B cell (primary cell): ENCODE measurements at regions not wholly inside any gene's neighbourhood (a gene's known extent, or its start where the extent isn't known, plus 50 kb on each side); places are given as distances from the start of the nearest gene placed in this dataset.

Source experiments
- ATAC-seq: fragments of 200-7000 bp; cut with Tn5 transposase; one replicate; pipeline ENCODE4 v1.10.0; 2021; ENCODE audit warnings: low read depth, mild to moderate bottlenecking, moderate number of reproducible peaks, moderate library complexity
- CTCF ChIA-PET: fragments of 350-600 bp; sonication (Branson Sonifier 250); formaldehyde crosslinking; loops from one replicate; lab custom pipeline; 2021; ENCODE audit warnings: antibody characterized with exemption, inconsistent platforms; lab: Charles Lee
- POLR2A ChIA-PET: fragments of 350-600 bp; sonication (Branson Sonifier 250); formaldehyde crosslinking; loops from one replicate; lab custom pipeline; 2021; ENCODE audit warnings: antibody characterized with exemption; lab: Charles Lee
- DNase-seq: peaks from one replicate; pipeline ENCODE4 v3.0.0; 2013
- H2AFZ ChIP-seq: 2 replicates; pipeline ENCODE4 v1.6.1; 2012; ENCODE audit warnings: mild to moderate bottlenecking, low read depth, low read length; ENCODE audit not compliant: insufficient read depth, poor library complexity, severe bottlenecking
- H3K27ac ChIP-seq, 2 donors: 1 replicate in 1 of 2; 2 replicates in 1 of 2; pipeline ENCODE4 v1.5.1; 2012 to 2013; ENCODE audit warnings: low read length in 2 of 2, mild to moderate bottlenecking in 2 of 2, moderate library complexity in 1 of 2
- H3K27me3 ChIP-seq, 4 experiments: fragments of 200-600 bp in 1 of 4; sonication (generic) in 1 of 4; replicated peaks in 1 of 4; 1 replicate in 2 of 4; 2 replicates in 2 of 4; pipeline versions ENCODE4 v1.6.1 to v1.7.0; 2013 to 2016; ENCODE audit warnings: low read length in 3 of 4, mild to moderate bottlenecking in 2 of 4, mixed read lengths in 1 of 4, moderate library complexity in 1 of 4; ENCODE audit not compliant: insufficient read depth in 4 of 4, control insufficient read depth in 3 of 4; ENCODE audit errors: control extremely low read depth in 1 of 4
- H3K36me3 ChIP-seq, 2 experiments: replicated peaks in 1 of 2; 1 replicate in 1 of 2; 2 replicates in 1 of 2; pipeline versions ENCODE4 v1.6.1 to v1.7.1; 2013; ENCODE audit warnings: low read length in 1 of 2; ENCODE audit not compliant: insufficient read depth in 2 of 2, control insufficient read depth in 1 of 2; ENCODE audit errors: control extremely low read depth in 1 of 2, extremely low read depth in 1 of 2
- H3K4me1 ChIP-seq, 2 donors: fragments of 200-600 bp in 1 of 2; sonication (generic) in 1 of 2; 1 replicate in 1 of 2; 2 replicates in 1 of 2; pipeline versions ENCODE4 v1.5.1 to v1.6.1; 2013 to 2017; ENCODE audit warnings: low read length in 2 of 2; ENCODE audit not compliant: control insufficient read depth in 2 of 2, insufficient read depth in 2 of 2
- H3K4me2 ChIP-seq: replicated peaks from 2 replicates; pipeline ENCODE3; 2012; ENCODE audit warnings: mild to moderate bottlenecking, low read depth, low read length; ENCODE audit not compliant: poor library complexity, severe bottlenecking
- H3K4me3 ChIP-seq, 5 experiments: fragments of 200-600 bp in 1 of 5; sonication (generic) in 1 of 5; 1 replicate in 3 of 5; 2 replicates in 2 of 5; pipeline versions ENCODE4 v1.5.1 to v1.7.0; 2011 to 2016; ENCODE audit warnings: low read length in 4 of 5, mild to moderate bottlenecking in 4 of 5, low read depth in 2 of 5, control low read depth in 1 of 5, moderate library complexity in 1 of 5; ENCODE audit not compliant: insufficient read depth in 1 of 5; ENCODE audit errors: control extremely low read depth in 1 of 5, extremely low read depth in 1 of 5
- H3K79me2 ChIP-seq: fragments of 200-600 bp; sonication (generic); one replicate; pipeline ENCODE4 v1.6.0; 2016; ENCODE audit warnings: low read length; ENCODE audit not compliant: control insufficient read depth, insufficient read depth
- H3K9ac ChIP-seq: fragments of 200-600 bp; sonication (generic); 2 replicates; pipeline ENCODE4 v1.6.1; 2017; ENCODE audit warnings: mild to moderate bottlenecking, low read length, moderate library complexity
- H3K9me3 ChIP-seq, 3 donors: one replicate each; pipeline versions ENCODE4 v1.6.1 to v1.7.1; 2013; ENCODE audit warnings: low read length in 2 of 3; ENCODE audit not compliant: control insufficient read depth in 2 of 3, insufficient read depth in 1 of 3; ENCODE audit errors: control extremely low read depth in 1 of 3
- H4K20me1 ChIP-seq: 2 replicates; pipeline ENCODE4 v1.6.0; 2012; ENCODE audit warnings: mild to moderate bottlenecking, low read length; ENCODE audit not compliant: insufficient read depth, control insufficient read depth, poor library complexity, severe bottlenecking
- H3K27ac Mint-ChIP-seq: one replicate; pipeline ENCODE4 v1.8.0; 2021; ENCODE audit warnings: mixed read lengths
- H3K27me3 Mint-ChIP-seq: one replicate; pipeline ENCODE4 v1.8.0; 2021; ENCODE audit warnings: mixed read lengths
- H3K4me1 Mint-ChIP-seq: one replicate; pipeline ENCODE4 v1.8.0; 2021; ENCODE audit warnings: mixed read lengths
- H3K4me3 Mint-ChIP-seq: one replicate; pipeline ENCODE4 v1.8.0; 2021; ENCODE audit warnings: mixed read lengths
- H3K9me3 Mint-ChIP-seq: one replicate; pipeline ENCODE4 v1.8.0; 2022; ENCODE audit warnings: mixed read lengths; ENCODE audit not compliant: insufficient read depth
- CTCF ChIP-seq: fragments of 200-600 bp; IDR thresholded peaks from one replicate; pipeline ENCODE4 v1.8.0; 2022; ENCODE audit warnings: antibody characterized with exemption, mild to moderate bottlenecking
- EZH2 ChIP-seq: IDR thresholded peaks from 2 replicates; pipeline ENCODE4 v1.6.1; 2012; ENCODE audit warnings: borderline replicate concordance, low read depth, mild to moderate bottlenecking, moderate library complexity, low read length; ENCODE audit not compliant: insufficient read depth, poor library complexity, severe bottlenecking
- WGBS: methylation state at CpG from one replicate; pipeline ENCODE4 v1.1.5; 2013; ENCODE audit warnings: missing lambda C conversion rate; ENCODE audit not compliant: insufficient coverage; 5-methylcytosine and 5-hydroxymethylcytosine counted together
- intact Hi-C: fragments of 100-400 bp; cut with micrococcal nuclease; formaldehyde crosslinking; loops from one replicate; pipeline ENCODE4 v1.10.0; 2022

DNA sequence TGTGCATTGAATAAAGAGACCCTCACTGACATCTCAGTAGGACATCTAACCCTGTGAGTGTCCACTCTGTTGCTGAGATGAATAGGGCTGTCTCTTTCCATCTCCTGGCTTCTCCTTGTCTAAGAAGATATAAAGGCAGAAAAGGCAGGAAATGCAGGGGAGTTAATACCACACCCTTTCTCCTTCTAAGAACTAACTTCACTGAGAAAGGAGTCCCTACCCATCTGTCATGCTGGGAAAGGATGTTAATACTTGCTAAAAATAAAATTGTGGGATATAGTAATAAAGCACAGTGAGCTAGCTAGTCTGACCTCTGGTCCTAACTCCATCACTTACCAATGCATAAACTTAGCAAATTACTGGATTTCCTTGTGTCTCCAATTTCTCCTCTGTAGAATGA is 213.9 kb upstream of the FIGN start:
- Histone ChIP-seq H3K36me3 (no peaks in the 10 kb centered on the region), H3K27ac (no peak overlapping the region), H3K79me2 (no peaks in the 10 kb centered on the region), H3K9me3 (no peaks in the 10 kb centered on the region), H4K20me1 (no peaks in the 10 kb centered on the region), H3K4me3 (no peak overlapping the region), H3K4me2 (no peak overlapping the region), H3K9ac (no peak overlapping the region), H3K4me1 (no peaks in the 10 kb centered on the region), H2AFZ (no peak overlapping the region), H3K27me3 (no peaks in the 10 kb centered on the region)
- no peaks in the 10 kb centered on the region for H3K27me3 Mint-ChIP-seq
- ATAC-seq (no peak), DNase-seq (no peak)
- CTCF ChIA-PET, result no interaction called here
- POLR2A ChIA-PET, result no interaction called here
- TF ChIP-seq CTCF, result no peak
- no peak for TF ChIP-seq EZH2
- no peaks in the 10 kb centered on the region for H3K4me1 Mint-ChIP-seq
- no peak overlapping the region for H3K4me3 Mint-ChIP-seq
- no peak overlapping the region for H3K27ac Mint-ChIP-seq
- no peaks in the 10 kb centered on the region for H3K9me3 Mint-ChIP-seq
- intact Hi-C loops, result no loop called here

GRCh38 chr2:163944347-163944737 is 208.5 kb upstream of the FIGN start:
- no peaks in the 10 kb centered on the region for H3K9me3 ChIP-seq
- ChIA-PET POLR2A (no interaction called here), CTCF (no interaction called here)
- no peaks in the 10 kb centered on the region for H3K27me3 ChIP-seq
- no peak overlapping the region for H3K4me3 ChIP-seq
- Mint-ChIP-seq H3K4me3 (no peak overlapping the region), H3K27me3 (no peaks in the 10 kb centered on the region), H3K27ac (no peak overlapping the region), H3K4me1 (no peaks in the 10 kb centered on the region), H3K9me3 (no peaks in the 10 kb centered on the region)
- no peaks in the 10 kb centered on the region for H3K79me2 ChIP-seq
- no peak overlapping the region for H3K4me2 ChIP-seq
- DNase-seq (no peak), ATAC-seq (no peak)
- H3K9ac ChIP-seq, result no peak overlapping the region
- H3K27ac ChIP-seq, result no peak overlapping the region
- WGBS, result 100% methylated on average over 2 of the region's 4 CpGs
- H3K36me3 ChIP-seq, result no peaks in the 10 kb centered on the region
- no peak overlapping the region for H2AFZ ChIP-seq
- TF ChIP-seq CTCF (no peak), EZH2 (no peak)
- H3K4me1 ChIP-seq, result no peaks in the 10 kb centered on the region
- no peaks in the 10 kb centered on the region for H4K20me1 ChIP-seq
- intact Hi-C loops, result no loop called here
